ENCODE measurements at regions not wholly inside any gene's neighbourhood (a gene's known extent, or its start where the extent isn't known, plus 50 kb on each side); places are given as distances from the start of the nearest gene placed in this dataset.

GRCh38 chr11:104666624-104667023, 231.6 kb downstream of the CASP12 start:
- DNase-seq (ENCODE audit: extremely low read depth in 1 of 11, low read depth in 9 of 11, low spot score in 4 of 11): no peak

DNA sequence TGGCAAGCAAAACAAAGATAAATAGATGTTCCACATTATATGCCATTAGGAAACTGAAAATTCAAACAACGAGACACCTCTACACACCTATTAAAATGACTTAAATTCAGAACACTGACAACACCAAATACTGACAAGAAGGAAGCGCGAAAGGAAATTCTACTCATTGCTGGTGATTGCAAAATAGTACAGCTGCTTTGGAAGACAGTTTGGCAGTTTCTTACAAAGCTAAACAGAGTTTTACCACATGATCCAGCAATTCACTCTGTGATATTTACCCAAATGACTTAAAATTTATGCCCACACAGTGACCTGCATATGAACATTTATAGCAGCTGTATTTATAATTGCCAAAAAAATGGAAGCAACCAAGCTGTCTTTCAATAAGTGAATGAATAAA, 232.6 kb downstream of the CASP12 start:
- no peak for DNase-seq (ENCODE audit: extremely low read depth in 1 of 11, low read depth in 9 of 11, low spot score in 4 of 11)

GRCh38 chr11:104663190-104664140, 234.8 kb downstream of the CASP12 start:
- no peak for DNase-seq (ENCODE audit: extremely low read depth in 1 of 11, low read depth in 9 of 11, low spot score in 4 of 11)

- DNase-seq (ENCODE audit: extremely low read depth in 1 of 11, low read depth in 9 of 11, low spot score in 4 of 11): no peak
Measured at GRCh38 chr11:104661901-104662300, 236.4 kb downstream of the CASP12 start.

DNA sequence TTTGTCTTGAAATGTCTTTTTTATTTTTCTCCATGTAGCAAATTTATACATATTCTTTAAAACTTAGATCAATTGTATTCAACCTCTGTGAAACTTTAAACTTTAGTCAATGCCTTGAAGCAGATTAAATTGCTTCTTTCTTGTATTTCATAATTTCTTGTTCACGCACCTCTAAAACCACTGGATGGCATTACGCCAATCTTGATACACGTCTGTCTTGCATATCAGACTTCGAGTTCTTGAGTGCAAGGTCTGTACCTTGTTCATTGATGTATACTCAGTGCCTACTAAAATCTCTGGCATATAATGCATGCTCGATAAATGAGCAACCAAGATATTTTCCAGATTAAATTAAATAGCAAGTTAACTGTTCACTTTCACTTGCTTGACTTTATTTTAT, 236.8 kb downstream of the CASP12 start:
- DNase-seq (ENCODE audit: extremely low read depth in 1 of 11, low read depth in 9 of 11, low spot score in 4 of 11): no peak

- DNase-seq (ENCODE audit: extremely low read depth in 1 of 11, low read depth in 9 of 11, low spot score in 4 of 11): no peak
Measured at GRCh38 chr11:104658177-104658576, 240.1 kb downstream of the CASP12 start.

- DNase-seq (ENCODE audit: extremely low read depth in 1 of 11, low read depth in 9 of 11, low spot score in 4 of 11): no peak
Measured at GRCh38 chr11:104657083-104657482, 241.2 kb downstream of the CASP12 start.

DNA sequence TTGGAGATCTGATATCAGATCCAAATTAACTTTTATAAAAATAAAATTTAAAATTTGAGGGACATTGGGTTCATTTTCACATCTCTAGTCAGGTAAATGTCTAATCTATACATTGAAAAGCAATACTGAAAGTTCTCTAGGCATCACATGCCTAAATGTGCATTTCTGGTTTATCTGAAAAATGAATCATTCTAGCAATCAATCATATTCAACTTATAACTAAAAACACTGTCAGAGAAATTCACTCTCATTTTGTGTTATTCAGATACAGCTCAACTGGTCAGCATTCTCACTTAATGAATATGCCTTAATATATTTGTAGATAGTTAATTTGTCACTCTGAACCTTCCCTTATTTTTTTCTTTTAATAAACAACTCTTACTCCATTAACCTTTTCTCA, 243.2 kb downstream of the CASP12 start:
- DNase-seq (ENCODE audit: extremely low read depth in 1 of 11, low read depth in 9 of 11, low spot score in 4 of 11): no peak

DNA sequence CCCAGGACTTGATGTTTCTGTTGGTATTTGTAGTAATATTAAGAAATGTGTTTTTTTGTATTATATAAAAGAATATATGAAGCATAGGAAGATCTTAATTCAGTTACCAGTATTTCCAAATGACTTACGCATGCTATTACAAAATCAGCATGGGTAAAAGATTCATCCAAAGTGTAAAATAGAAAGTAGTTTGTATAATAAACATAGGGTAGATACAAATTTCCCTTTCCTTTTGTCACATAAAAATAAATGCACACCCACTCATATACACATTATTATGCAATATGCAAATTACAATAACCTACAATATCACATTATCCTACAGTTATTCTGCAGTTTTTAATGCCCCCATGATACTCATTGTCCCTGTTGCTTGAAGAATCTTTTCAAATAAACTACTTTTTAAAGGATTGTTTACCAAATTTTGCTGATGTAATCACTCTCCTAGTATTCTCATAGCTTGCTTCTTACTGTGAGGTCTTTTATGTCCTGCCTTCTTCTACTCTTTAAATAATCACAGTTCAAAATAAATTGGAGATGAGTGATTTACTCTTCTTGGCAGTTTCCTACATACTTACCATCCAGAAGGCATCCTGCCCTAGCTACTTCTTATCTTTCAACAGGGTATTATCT, 244.0 kb downstream of the CASP12 start:
- DNase-seq (ENCODE audit: extremely low read depth in 1 of 11, low read depth in 9 of 11, low spot score in 4 of 11): no peak

DNA sequence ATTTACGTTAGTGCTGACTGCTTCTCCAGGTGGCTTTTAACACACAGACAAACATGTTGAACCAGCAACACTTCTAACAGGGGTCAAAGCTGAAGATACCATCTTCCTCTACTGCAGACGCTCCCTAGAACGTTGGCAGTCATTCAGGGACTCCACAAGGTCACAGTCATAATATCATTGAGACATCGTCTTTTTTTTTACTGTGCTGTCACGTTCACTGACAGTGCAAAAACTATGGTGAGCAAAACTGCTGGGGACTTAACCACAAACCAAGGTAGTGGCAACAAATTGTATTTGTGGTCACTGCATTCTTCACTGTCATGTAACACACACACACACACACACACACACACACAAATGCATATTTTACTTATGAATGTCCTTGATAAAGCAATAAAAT, 244.9 kb downstream of the CASP12 start:
- DNase-seq (ENCODE audit: extremely low read depth in 1 of 11, low read depth in 9 of 11, low spot score in 4 of 11): no peak

DNA sequence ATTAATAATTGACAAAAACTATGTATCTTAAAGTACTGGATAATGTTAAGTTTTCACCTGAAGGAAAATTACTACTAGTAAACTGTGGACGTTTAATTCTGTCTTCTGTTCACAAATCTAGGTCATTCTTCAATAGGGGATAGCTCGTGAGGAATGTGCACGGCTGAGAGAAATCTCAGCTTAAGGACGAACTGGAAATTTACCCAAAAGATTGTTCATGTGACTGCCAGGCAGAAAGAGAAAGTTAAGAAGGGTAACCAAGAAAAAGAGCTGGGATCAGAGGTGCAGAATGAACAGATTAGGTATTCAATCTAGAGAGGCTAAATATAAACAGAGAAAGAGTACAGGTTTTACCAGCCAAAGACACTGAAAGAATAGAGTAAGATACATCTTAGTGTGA, 245.3 kb downstream of the CASP12 start:
- no peak for DNase-seq (ENCODE audit: extremely low read depth in 1 of 11, low read depth in 9 of 11, low spot score in 4 of 11)

- no peak for DNase-seq (ENCODE audit: extremely low read depth in 1 of 11, low read depth in 9 of 11, low spot score in 4 of 11)
Measured at GRCh38 chr11:104650234-104650633, 248.0 kb downstream of the CASP12 start.

GRCh38 chr11:104649002-104649401, 249.3 kb downstream of the CASP12 start:
- no peak for DNase-seq (ENCODE audit: extremely low read depth in 1 of 11, low read depth in 9 of 11, low spot score in 4 of 11)

DNA sequence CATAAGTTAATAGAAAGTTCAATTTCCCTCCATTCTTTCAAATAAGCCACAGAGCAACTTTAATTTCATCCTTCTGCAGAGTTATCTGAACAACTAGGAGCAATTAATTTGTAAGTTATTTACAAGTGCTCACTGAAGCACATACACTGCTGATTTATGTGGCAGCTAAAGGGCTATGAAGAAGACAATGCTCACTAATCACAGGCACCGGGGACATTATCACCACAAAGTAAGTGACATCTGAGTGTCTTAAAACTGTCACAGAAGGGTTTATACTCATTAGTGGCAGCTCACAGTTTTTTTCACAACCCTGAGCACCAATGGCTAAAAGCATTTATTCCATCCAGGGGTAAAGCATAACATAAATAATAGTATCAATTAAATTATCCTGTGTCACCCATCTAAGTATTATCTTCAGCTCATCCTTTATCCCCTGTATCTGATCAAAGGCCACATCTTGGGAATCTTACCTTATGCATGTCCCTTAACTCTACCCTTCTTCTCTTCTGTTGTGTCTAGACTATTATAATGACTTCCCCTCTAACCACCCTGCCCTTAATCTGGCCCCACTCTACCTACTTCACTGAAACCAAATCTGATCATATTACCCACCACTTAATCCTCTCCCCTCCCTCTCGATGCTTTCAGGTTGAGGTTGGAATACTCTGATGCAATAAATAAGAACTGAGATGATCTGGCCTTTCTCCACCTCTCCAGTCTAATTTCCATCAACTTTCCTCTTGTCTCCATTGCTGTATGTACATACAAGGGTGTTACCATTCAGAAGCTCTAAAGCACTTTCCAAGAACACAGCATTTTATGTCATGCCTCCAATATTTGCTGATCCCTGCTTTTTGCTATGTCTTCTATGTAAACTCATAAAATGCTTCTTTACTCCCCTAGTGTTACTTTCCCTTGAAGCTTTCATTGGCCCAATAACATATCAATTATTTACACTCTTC, 252.7 kb downstream of the CASP12 start:
- DNase-seq (ENCODE audit: extremely low read depth in 1 of 11, low read depth in 9 of 11, low spot score in 4 of 11): peak in 10 of 11 donors; percentile 24 to 75 (median 40)

DNA sequence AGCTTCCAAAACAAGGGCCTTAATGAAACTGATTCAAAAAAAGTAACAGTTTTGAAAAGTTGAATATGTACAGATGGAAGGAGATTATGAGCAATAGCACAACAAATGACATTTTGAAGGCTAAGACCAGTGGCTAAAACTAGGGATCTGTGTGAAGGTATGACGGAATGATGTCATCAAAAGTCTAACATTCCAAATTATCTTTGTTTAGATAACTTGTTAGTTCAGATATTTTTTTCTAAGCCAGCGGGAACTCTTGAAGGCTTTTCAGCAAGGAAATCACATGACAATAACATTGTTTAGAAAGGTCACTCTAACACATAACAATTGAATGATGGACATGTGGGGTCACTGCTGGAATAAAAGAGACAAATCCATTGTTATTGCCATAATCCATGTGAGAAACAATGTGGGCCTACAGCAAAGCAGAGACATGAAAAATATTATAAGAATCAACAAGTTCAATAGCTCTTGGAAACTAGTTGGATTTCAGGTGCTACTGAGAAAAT, 260.5 kb downstream of the CASP12 start:
- DNase-seq (ENCODE audit: extremely low read depth in 1 of 11, low read depth in 9 of 11, low spot score in 4 of 11): no peak

DNA sequence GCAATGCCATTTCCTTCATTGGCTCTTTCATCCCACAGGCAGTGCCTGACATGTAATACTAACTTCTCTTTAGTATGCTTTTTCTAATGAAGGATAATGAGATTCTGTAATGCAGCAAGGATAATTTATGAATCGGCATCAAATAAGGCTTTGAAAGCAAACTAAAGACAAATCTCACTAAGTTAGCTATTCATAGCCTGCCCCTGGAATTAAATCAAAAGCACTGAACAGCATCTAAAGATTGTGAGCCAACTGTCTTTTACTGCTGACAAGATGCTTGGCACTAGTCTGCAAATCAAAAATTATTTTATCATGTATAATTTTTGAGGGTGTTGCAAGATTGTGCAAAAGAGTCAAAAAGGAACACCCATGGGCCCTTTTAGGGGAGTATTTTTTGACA, 265.0 kb downstream of the CASP12 start:
- no peak for DNase-seq (ENCODE audit: extremely low read depth in 1 of 11, low read depth in 9 of 11, low spot score in 4 of 11)

- no peak for DNase-seq (ENCODE audit: extremely low read depth in 1 of 11, low read depth in 9 of 11, low spot score in 4 of 11)
Measured at GRCh38 chr11:104630352-104630751, 267.9 kb downstream of the CASP12 start.

DNA sequence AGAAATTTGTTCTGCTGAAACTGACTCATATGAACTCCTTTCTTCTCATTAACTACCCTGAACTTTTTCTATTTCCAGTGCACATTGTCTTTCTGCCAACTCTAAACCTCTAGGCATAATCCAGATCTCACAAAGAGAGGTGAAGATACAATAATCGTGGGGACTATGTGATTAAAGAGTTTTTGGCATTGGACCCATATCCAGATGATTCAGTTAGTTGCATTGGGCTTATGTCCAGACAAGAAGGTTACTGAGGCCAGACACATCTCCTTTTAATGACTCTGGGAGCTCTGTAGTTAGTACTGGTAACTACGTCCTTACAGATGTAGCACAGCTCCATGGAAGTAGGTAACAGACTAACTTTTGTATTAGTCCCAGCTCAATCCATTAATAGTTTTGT, 273.0 kb downstream of the CASP12 start:
- no peak for DNase-seq (ENCODE audit: extremely low read depth in 1 of 11, low read depth in 9 of 11, low spot score in 4 of 11)

DNA sequence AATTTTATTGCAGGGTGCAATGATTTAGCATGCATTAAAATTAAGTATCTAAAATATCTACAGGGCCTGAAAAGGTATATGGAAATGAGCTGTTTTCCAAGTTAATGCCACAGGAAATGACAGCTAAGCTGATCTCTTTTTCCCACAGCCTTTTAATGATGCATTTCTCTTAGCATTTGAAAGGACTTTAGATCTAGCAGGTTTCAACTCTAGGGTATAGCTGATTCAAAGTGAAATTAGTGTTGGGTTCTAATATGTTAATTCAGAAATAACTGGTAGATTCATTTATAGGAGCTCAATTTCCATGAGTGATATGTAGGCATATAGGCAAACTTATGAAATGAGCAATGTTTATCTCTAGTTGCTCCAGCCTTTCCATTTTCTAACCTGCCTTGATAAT, 274.2 kb downstream of the CASP12 start:
- DNase-seq (ENCODE audit: extremely low read depth in 1 of 11, low read depth in 9 of 11, low spot score in 4 of 11): no peak
